K562 (cell line): ENCODE measurements at regions not wholly inside any gene's neighbourhood (a gene's known extent, or its start where the extent isn't known, plus 50 kb on each side); places are given as distances from the start of the nearest gene placed in this dataset.

Experiments used
- ATAC-seq: fragments of 200-7000 bp; cut with Tn5 transposase; 3 replicates; pipeline ENCODE4 v1.9.1; 2020; ENCODE audit warnings: moderate library complexity
- BruUV-seq: library from RNA; stranded (reverse); fragments of 400-500 nt; replicated peaks from 2 replicates; lab custom pipeline; 2021; lab: Mats Ljungman, UMichigan
- CTCF ChIA-PET: fragments of 300-600 bp; formaldehyde crosslinking; extraction: SDS; loops from one replicate; lab custom pipeline; 2021; ENCODE audit warnings: low intra/inter-chr PET ratio; lab: Yijun Ruan, JAX
- POLR2A ChIA-PET: fragments of 300-600, 350-650 bp; sonication (Branson Sonifier 250); formaldehyde crosslinking; extraction: SDS; loops from one replicate; lab custom pipeline; 2021; ENCODE audit warnings: antibody characterized with exemption, inconsistent platforms; lab: Yijun Ruan, JAX
- DNase-seq, 4 experiments: peaks; one replicate each; pipeline versions ENCODE4 v3.0.0 to v3.0.0-alpha.2; 2011 to 2018; ENCODE audit warnings: low spot score in 3 of 4, mixed read lengths in 3 of 4; ENCODE audit errors: extremely low read depth in 1 of 4
- FAIRE-seq: peaks from 2 replicates; lab custom pipeline; 2011; peaks lifted over from hg19 to GRCh38; lab: Jason Lieb, UNC
- H2AFZ ChIP-seq: 2 replicates; pipeline ENCODE4 v1.6.0; 2011; ENCODE audit warnings: low read depth, low read length, control low read depth, inconsistent platforms
- H3K27ac ChIP-seq: fragments of 200-600 bp; 3 replicates; pipeline ENCODE4 v1.8.0; 2011; ENCODE audit warnings: low read depth, mild to moderate bottlenecking, control low read depth, inconsistent platforms, low read length, moderate library complexity, mixed read lengths; ENCODE audit errors: extremely low read depth
- H3K27me3 ChIP-seq, 2 experiments: fragments of 300-600 bp in 1 of 2; 2 replicates in 1 of 2; 3 replicates in 1 of 2; pipeline versions ENCODE4 v1.6.0 to v1.8.0; 2011; ENCODE audit warnings: inconsistent platforms in 2 of 2, low read length in 2 of 2, mild to moderate bottlenecking in 1 of 2, mixed read lengths in 1 of 2, moderate library complexity in 1 of 2; ENCODE audit not compliant: control insufficient read depth in 2 of 2, insufficient read depth in 2 of 2
- H3K36me3 ChIP-seq: fragments of 300-600 bp; 3 replicates; pipeline ENCODE4 v1.8.0; 2011; ENCODE audit warnings: mild to moderate bottlenecking, low read length, inconsistent platforms; ENCODE audit not compliant: control insufficient read depth, insufficient read depth
- H3K4me1 ChIP-seq, 2 experiments: fragments of 200-600 bp in 1 of 2; replicated peaks in 1 of 2; 2 replicates in 1 of 2; 3 replicates in 1 of 2; pipeline versions ENCODE4 v1.5.1 to v1.8.0; 2011; ENCODE audit warnings: inconsistent platforms in 2 of 2, low read length in 2 of 2, mild to moderate bottlenecking in 1 of 2, mixed read lengths in 1 of 2, moderate library complexity in 1 of 2; ENCODE audit not compliant: control insufficient read depth in 2 of 2, insufficient read depth in 2 of 2
- H3K4me2 ChIP-seq: 2 replicates; pipeline ENCODE4 v1.6.1; 2011; ENCODE audit warnings: low read length, control low read depth, inconsistent platforms, mixed read lengths; ENCODE audit not compliant: insufficient read depth
- H3K4me3 ChIP-seq: fragments of 200-600 bp; sonication (generic), shearing (Covaris generic); 2 replicates; pipeline ENCODE4 v1.5.1; 2016; ENCODE audit warnings: control low read depth, inconsistent platforms
- H3K79me2 ChIP-seq: fragments of 200-600 bp; 3 replicates; pipeline ENCODE4 v1.8.0; 2011; ENCODE audit warnings: low read length, inconsistent platforms; ENCODE audit not compliant: control insufficient read depth, insufficient read depth
- H3K9ac ChIP-seq, 2 experiments: 2 replicates each; pipeline versions ENCODE4 v1.6.0 to v1.6.1; 2011; ENCODE audit warnings: low read depth in 2 of 2, low read length in 2 of 2, control low read depth in 1 of 2, inconsistent platforms in 1 of 2, mild to moderate bottlenecking in 1 of 2, mixed read lengths in 1 of 2; ENCODE audit not compliant: insufficient read depth in 1 of 2
- H3K9me1 ChIP-seq: one replicate; pipeline ENCODE4 v1.6.0; 2011; ENCODE audit warnings: inconsistent platforms, mild to moderate bottlenecking, low read length, moderate library complexity; ENCODE audit not compliant: control insufficient read depth, insufficient read depth
- H3K9me3 ChIP-seq: replicated peaks from 2 replicates; pipeline ENCODE4 v1.5.1; 2011; ENCODE audit warnings: low read depth, low read length, inconsistent platforms; ENCODE audit not compliant: control insufficient read depth, insufficient read depth
- H4K20me1 ChIP-seq: replicated peaks from 2 replicates; pipeline ENCODE4 v1.6.1; 2011; ENCODE audit warnings: low read length, inconsistent platforms, mixed read lengths; ENCODE audit not compliant: control insufficient read depth, insufficient read depth
- ATF1 ChIP-seq, 2 experiments: fragments of 450-650 bp in 1 of 2; IDR thresholded peaks; 2 replicates each; pipeline ENCODE4 v1.6.1; 2016; ENCODE audit warnings: missing compliant biosample characterization in 1 of 2, missing genetic modification characterization in 1 of 2
- CHD4 ChIP-seq: fragments of 200-600 bp; sonication (generic); IDR thresholded peaks from 3 replicates; pipeline ENCODE4 v1.6.1; 2012; ENCODE audit warnings: low read depth, mild to moderate bottlenecking, mixed read lengths, low read length, inconsistent platforms; ENCODE audit not compliant: insufficient read depth, insufficient replicate concordance, poor library complexity, severe bottlenecking
- GTF2F1 ChIP-seq: IDR thresholded peaks from 2 replicates; pipeline ENCODE4 v1.6.1; 2011; ENCODE audit warnings: low read depth, low read length, improper control_type of control experiment
- JUND ChIP-seq, 2 experiments: IDR thresholded peaks; 2 replicates in 1 of 2; 3 replicates in 1 of 2; pipeline ENCODE4 v1.6.1; 2011; ENCODE audit warnings: borderline replicate concordance in 2 of 2, low read depth in 2 of 2, low read length in 2 of 2, improper control_type of control experiment in 1 of 2, missing biosample characterization in 1 of 2, missing genetic modification characterization in 1 of 2, missing genetic modification reagents in 1 of 2
- MIER1 ChIP-seq: fragments of 450-650 bp; IDR thresholded peaks from 2 replicates; pipeline ENCODE4 v1.6.1; 2016; ENCODE audit warnings: antibody characterized with exemption, mild to moderate bottlenecking, low read depth
- MYC ChIP-seq, 2 experiments: fragments of 250-450 bp in 1 of 2; sonication (Bioruptor Pico) in 1 of 2; IDR thresholded peaks; 2 replicates each; pipeline versions ENCODE4 v1.5.1 to v1.6.1; 2012 to 2021; ENCODE audit warnings: low read depth in 2 of 2, borderline replicate concordance in 1 of 2, improper control_type of control experiment in 1 of 2, low read length in 1 of 2, mild to moderate bottlenecking in 1 of 2, moderate library complexity in 1 of 2
- POLR2AphosphoS5 ChIP-seq: IDR thresholded peaks from 2 replicates; pipeline ENCODE4 v1.6.1; 2011; ENCODE audit warnings: mild to moderate bottlenecking, low read depth, low read length, moderate library complexity; ENCODE audit not compliant: control insufficient read depth, insufficient read depth
- RBM14 ChIP-seq: fragments of 200-400 bp; formaldehyde crosslinking; IDR thresholded peaks from 2 replicates; pipeline ENCODE4 v1.6.1; 2018; ENCODE audit warnings: low read depth, mild to moderate bottlenecking, low read length, moderate library complexity, borderline replicate concordance; ENCODE audit not compliant: insufficient read depth
- SP1 ChIP-seq: sonication (generic); formaldehyde crosslinking; IDR thresholded peaks from 2 replicates; pipeline ENCODE4 v1.8.1; 2022; ENCODE audit warnings: mild to moderate bottlenecking, missing genetic modification reagents
- TCFL5 ChIP-seq: fragments of 250-450 bp; sonication (Bioruptor Pico); conservative IDR thresholded peaks from 2 replicates; pipeline ENCODE4 v1.6.1; 2021; ENCODE audit warnings: mild to moderate bottlenecking, moderate library complexity, matching md5 sums
- ZBTB33 ChIP-seq: sonication (generic); formaldehyde crosslinking; IDR thresholded peaks from 2 replicates; pipeline ENCODE4 v1.8.1; 2023; ENCODE audit warnings: mild to moderate bottlenecking, missing genetic modification reagents
- ZNF143 ChIP-seq: sonication (generic); formaldehyde crosslinking; IDR thresholded peaks from 2 replicates; pipeline ENCODE4 v1.9.0; 2022; ENCODE audit warnings: mild to moderate bottlenecking, missing genetic modification reagents
- ZNF311 ChIP-seq: fragments of 250-450 bp; sonication (Bioruptor Pico); IDR thresholded peaks from 2 replicates; pipeline ENCODE4 v1.4.0; 2020; ENCODE audit warnings: mild to moderate bottlenecking, moderate library complexity
- ZNF79 ChIP-seq: fragments of 250-450 bp; sonication (Bioruptor Pico); IDR thresholded peaks from 2 replicates; pipeline ENCODE4 v1.4.0; 2020; ENCODE audit warnings: low read depth, mild to moderate bottlenecking, moderate library complexity
- ZSCAN29 ChIP-seq: fragments of 450-650 bp; IDR thresholded peaks from 2 replicates; pipeline ENCODE4 v1.6.1; 2017
- WGBS: fragments of 100-300 bp; shearing (Covaris generic); methylation state at CpG from one replicate; pipeline ENCODE4 v1.1.6; 2016; ENCODE audit warnings: low coverage, mixed read lengths; ENCODE audit not compliant: insufficient coverage; ENCODE audit errors: missing lambda C conversion rate; 5-methylcytosine and 5-hydroxymethylcytosine counted together
- in situ Hi-C: fragments of 300-500 bp; cut with MboI; formaldehyde crosslinking; loops from 4 replicates; pipeline ENCODE4 v1.15.0; 2018; ENCODE audit warnings: inconsistent platforms, mixed read lengths
- intact Hi-C: fragments of 100-400 bp; cut with micrococcal nuclease; formaldehyde crosslinking; loops from 2 replicates; pipeline ENCODE4 v1.14.2; 2022
- TF ChIP-seq, protein P1 (sequence below), 2 experiments: IDR thresholded peaks; 2 replicates each; pipeline ENCODE4 v1.6.1; 2011; ENCODE audit warnings: borderline replicate concordance in 1 of 2, control low read depth in 1 of 2, low read depth in 1 of 2, low read length in 1 of 2, mild to moderate bottlenecking in 1 of 2, mixed read lengths in 1 of 2, moderate library complexity in 1 of 2; ENCODE audit not compliant: insufficient read depth in 1 of 2, insufficient read length in 1 of 2, poor library complexity in 1 of 2, severe bottlenecking in 1 of 2; ENCODE audit errors: extremely low read depth in 1 of 2
- TF ChIP-seq, protein P2 (sequence below): fragments of 250-450 bp; sonication (Bioruptor Pico); IDR thresholded peaks from 2 replicates; pipeline ENCODE4 v1.8.0; 2021; ENCODE audit warnings: mild to moderate bottlenecking, moderate library complexity

GRCh38 chr1:29669912-29670311, 433.6 kb downstream of the PTPRU start:
- no peak overlapping the region for H3K4me3 ChIP-seq
- no peaks in the 10 kb centered on the region for H3K9me3 ChIP-seq
- intact Hi-C loops: no loop called here
- no peak overlapping the region for H3K9ac ChIP-seq
- FAIRE-seq: no peak
- H3K27me3 ChIP-seq: no peaks in the 10 kb centered on the region
- WGBS: 0% methylated on average over 3 of the region's 3 CpGs
- in situ Hi-C loops: no loop called here
- H2AFZ ChIP-seq: no peak overlapping the region
- H3K79me2 ChIP-seq: no peaks in the 10 kb centered on the region
- no peak overlapping the region for H3K27ac ChIP-seq
- DNase-seq: no peak
- no peak for ATAC-seq
- ChIA-PET POLR2A (interaction anchor here (0.6 kb wide), 1 partner anchor 188 kb away, joined by 3 read pairs; no protein-coding TSS in a partner anchor), CTCF (no interaction called here)
- H3K9me1 ChIP-seq: no peaks in the 10 kb centered on the region
- H3K4me1 ChIP-seq: no peaks in the 10 kb centered on the region; a peak in 1 of 5 replicates
- no peaks in the 10 kb centered on the region for H4K20me1 ChIP-seq
- H3K36me3 ChIP-seq: no peaks in the 10 kb centered on the region
- no TSS peak for BruUV-seq
- H3K4me2 ChIP-seq: no peak overlapping the region
- TF ChIP-seq RBM14 (no peak), SP1 (CRISPR knock-in tag) (no peak), ZSCAN29 (no peak), ZBTB33 (CRISPR knock-in tag) (no peak), GTF2F1 (no peak), MIER1 (no peak), ZNF311 (CRISPR knock-in tag) (no peak), MYC (IDR thresholded peaks at IDR 0.05; ENCODE audit: low read depth, low read length) (no peak), MYC (CRISPR knock-in tag; IDR thresholded peaks at IDR 0.05; ENCODE audit: borderline replicate concordance, low read depth) (no peak), TCFL5 (CRISPR knock-in tag) (no peak), POLR2AphosphoS5 (no peak), ZNF79 (CRISPR knock-in tag) (no peak), JUND (IDR thresholded peaks at IDR 0.05; ENCODE audit: borderline replicate concordance, low read depth, low read length) (no peak), JUND (tag; IDR thresholded peaks at IDR 0.05; ENCODE audit: borderline replicate concordance, low read depth, low read length) (peak; percentile 44; the same call in 1 of the 3 replicates), ATF1 (CRISPR knock-in tag; IDR thresholded peaks at IDR 0.05) (no peak), ATF1 (tag; IDR thresholded peaks at IDR 0.05) (peak; percentile 52), CHD4 (no peak), ZNF143 (CRISPR knock-in tag) (no peak)
- TF ChIP-seq, protein P1, sequence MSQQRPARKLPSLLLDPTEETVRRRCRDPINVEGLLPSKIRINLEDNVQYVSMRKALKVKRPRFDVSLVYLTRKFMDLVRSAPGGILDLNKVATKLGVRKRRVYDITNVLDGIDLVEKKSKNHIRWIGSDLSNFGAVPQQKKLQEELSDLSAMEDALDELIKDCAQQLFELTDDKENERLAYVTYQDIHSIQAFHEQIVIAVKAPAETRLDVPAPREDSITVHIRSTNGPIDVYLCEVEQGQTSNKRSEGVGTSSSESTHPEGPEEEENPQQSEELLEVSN (IDR thresholded peaks at IDR 0.05; ENCODE audit: borderline replicate concordance in 1 of 2, extremely low read depth in 1 of 2, insufficient read depth in 1 of 2, insufficient read length in 1 of 2, low read depth in 1 of 2, low read length in 1 of 2, poor library complexity in 1 of 2, severe bottlenecking in 1 of 2): no peak
- TF ChIP-seq, protein P2, sequence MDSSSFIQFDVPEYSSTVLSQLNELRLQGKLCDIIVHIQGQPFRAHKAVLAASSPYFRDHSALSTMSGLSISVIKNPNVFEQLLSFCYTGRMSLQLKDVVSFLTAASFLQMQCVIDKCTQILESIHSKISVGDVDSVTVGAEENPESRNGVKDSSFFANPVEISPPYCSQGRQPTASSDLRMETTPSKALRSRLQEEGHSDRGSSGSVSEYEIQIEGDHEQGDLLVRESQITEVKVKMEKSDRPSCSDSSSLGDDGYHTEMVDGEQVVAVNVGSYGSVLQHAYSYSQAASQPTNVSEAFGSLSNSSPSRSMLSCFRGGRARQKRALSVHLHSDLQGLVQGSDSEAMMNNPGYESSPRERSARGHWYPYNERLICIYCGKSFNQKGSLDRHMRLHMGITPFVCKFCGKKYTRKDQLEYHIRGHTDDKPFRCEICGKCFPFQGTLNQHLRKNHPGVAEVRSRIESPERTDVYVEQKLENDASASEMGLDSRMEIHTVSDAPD (CRISPR knock-in tag): no peak
